Dendritic cell treated with granulocyte-macrophage colony-stimulating factor and Interleukin-4, amounts not matched to agents 40 ng/mL and 50 ng/mL, for 4 days (primary cell): ENCODE measurements at regions not wholly inside any gene's neighbourhood (a gene's known extent, or its start where the extent isn't known, plus 50 kb on each side); places are given as distances from the start of the nearest gene placed in this dataset.

Experiments
- H3K27ac Mint-ChIP-seq: one replicate; pipeline ENCODE4 v1.8.0; 2022; ENCODE audit warnings: mild to moderate bottlenecking, mixed read lengths
- H3K27me3 Mint-ChIP-seq: one replicate; pipeline ENCODE4 v1.8.0; 2022; ENCODE audit warnings: mild to moderate bottlenecking, mixed read lengths
- H3K36me3 Mint-ChIP-seq: one replicate; pipeline ENCODE4 v1.8.0; 2022; ENCODE audit warnings: low read depth, mixed read lengths
- H3K4me1 Mint-ChIP-seq: one replicate; pipeline ENCODE4 v1.8.0; 2022; ENCODE audit warnings: low read depth, mixed read lengths
- H3K4me3 Mint-ChIP-seq: one replicate; pipeline ENCODE4 v1.8.0; 2022; ENCODE audit warnings: mild to moderate bottlenecking, moderate library complexity, mixed read lengths
- H3K9me3 Mint-ChIP-seq: one replicate; pipeline ENCODE4 v1.8.0; 2022; ENCODE audit warnings: mixed read lengths
- intact Hi-C: fragments of 100-400 bp; cut with micrococcal nuclease; formaldehyde crosslinking; loops from one replicate; pipeline ENCODE4 v1.15.0; 2022

- intact Hi-C loops, result no loop called here
- Mint-ChIP-seq H3K36me3 (no peaks in the 10 kb centered on the region), H3K9me3 (peaks cover 15% of the 10 kb centered on the region), H3K27me3 (no peaks in the 10 kb centered on the region), H3K27ac (no peak overlapping the region), H3K4me3 (no peak overlapping the region), H3K4me1 (peaks cover 4% of the 10 kb centered on the region)
Measured at GRCh38 chr10:89900554-89900953, 199.2 kb downstream of the KIF20B start.

- Mint-ChIP-seq H3K27me3 (no peaks in the 10 kb centered on the region), H3K27ac (no peak overlapping the region), H3K4me3 (no peak overlapping the region), H3K4me1 (peaks cover 4% of the 10 kb centered on the region), H3K9me3 (peaks cover 1% of the 10 kb centered on the region), H3K36me3 (no peaks in the 10 kb centered on the region)
- intact Hi-C loops, result no loop called here
Measured at GRCh38 chr10:89901895-89902294, 200.5 kb downstream of the KIF20B start.

DNA sequence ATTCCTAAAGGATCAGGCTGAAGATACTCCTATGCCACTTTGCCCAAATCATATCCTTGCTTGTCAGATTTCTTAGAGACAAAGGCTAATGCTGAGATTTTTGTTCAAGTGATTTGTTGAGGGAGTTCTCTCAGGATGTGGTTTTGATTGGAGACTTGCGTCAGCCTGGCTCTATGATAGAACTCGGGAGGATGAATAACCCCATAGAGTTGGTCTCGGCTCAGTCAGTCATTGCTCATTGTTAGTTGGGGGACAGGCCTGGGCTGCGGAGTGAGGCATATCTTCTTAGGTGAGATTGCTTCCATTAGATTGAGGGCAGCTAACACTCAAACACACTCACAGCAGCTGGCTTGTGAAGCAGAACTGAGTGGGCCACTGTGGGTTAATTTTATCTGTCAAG, 203.4 kb downstream of the KIF20B start:
- intact Hi-C loops, result no loop called here
- no peak overlapping the region for H3K27ac Mint-ChIP-seq

DNA sequence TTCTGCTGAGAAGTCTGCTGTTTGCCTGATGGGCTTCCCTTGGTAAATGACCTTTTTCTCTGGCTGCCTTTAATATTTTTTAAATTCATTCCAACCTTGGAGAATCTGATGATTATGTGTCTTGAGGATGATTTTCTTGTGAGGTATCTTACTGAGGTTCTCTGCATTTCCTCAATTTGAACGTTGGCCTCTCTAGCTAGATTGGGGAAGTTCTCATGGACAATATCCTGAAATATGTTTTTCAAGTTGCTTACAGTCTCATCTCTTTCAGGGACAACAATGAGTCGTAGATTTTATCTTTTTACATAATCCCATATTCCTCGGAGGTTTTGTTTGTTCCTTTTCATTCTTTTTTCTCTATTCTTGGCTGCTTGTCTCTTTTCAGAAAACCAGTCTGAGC, 208.4 kb downstream of the KIF20B start:
- no peaks in the 10 kb centered on the region for H3K27me3 Mint-ChIP-seq
- H3K27ac Mint-ChIP-seq, result peak overlapping the region; percentile 72
- H3K36me3 Mint-ChIP-seq, result no peaks in the 10 kb centered on the region
- H3K4me3 Mint-ChIP-seq, result no peak overlapping the region
- intact Hi-C loops, result no loop called here
- peaks cover 8% of the 10 kb centered on the region for H3K9me3 Mint-ChIP-seq
- peaks cover 51% of the 10 kb centered on the region for H3K4me1 Mint-ChIP-seq

More for the DNA sequence above, 203.4 kb downstream of the KIF20B start:
- Mint-ChIP-seq H3K9me3 (no peaks in the 10 kb centered on the region), H3K27me3 (no peaks in the 10 kb centered on the region), H3K36me3 (no peaks in the 10 kb centered on the region), H3K4me3 (no peak overlapping the region), H3K4me1 (peaks cover 7% of the 10 kb centered on the region)

DNA sequence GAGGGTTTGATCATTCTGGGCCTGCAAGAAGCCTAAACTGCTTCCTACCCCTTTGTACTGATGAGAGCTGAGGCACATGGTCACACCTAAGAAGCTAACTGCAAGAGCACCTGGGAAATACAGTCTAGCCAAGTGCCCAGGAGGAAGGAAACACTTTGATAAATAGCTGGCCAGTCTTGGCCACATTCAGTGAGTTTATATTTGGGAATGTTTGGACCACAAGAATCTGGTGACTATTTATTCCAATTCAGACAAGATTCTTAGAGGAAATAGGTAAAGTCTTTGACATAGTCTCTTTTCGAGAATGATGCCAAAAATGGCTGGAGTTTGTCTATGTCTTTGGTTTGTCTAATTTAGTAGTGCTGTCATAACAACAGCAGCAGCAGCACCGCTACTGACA, 213.6 kb downstream of the KIF20B start:
- Mint-ChIP-seq H3K27ac (no peak overlapping the region), H3K27me3 (no peaks in the 10 kb centered on the region), H3K4me3 (no peak overlapping the region), H3K9me3 (peaks cover 8% of the 10 kb centered on the region), H3K36me3 (no peaks in the 10 kb centered on the region), H3K4me1 (peaks cover 41% of the 10 kb centered on the region)
- intact Hi-C loops, result no loop called here

DNA sequence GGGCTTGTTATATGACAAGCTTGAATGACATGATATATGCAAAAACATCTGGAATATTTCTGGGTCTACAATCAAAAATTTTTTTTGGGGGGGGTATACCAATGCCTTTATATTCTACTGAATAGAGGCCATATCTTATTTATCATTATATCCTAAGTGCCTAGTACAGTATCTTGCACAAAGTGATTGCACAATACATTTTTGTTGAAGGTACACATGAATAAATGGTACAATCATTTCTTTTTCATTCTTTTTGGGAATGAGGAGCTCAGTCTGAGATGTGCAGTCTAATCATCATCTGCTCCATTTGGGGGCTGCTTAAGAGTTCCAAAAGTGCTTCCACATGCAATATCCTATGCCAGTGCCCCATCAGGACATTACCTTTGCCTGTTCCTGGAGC, 214.6 kb downstream of the KIF20B start:
- Mint-ChIP-seq H3K9me3 (peaks cover 8% of the 10 kb centered on the region), H3K4me1 (peaks cover 32% of the 10 kb centered on the region), H3K4me3 (no peak overlapping the region), H3K36me3 (no peaks in the 10 kb centered on the region), H3K27ac (no peak overlapping the region), H3K27me3 (no peaks in the 10 kb centered on the region)
- intact Hi-C loops, result no loop called here

DNA sequence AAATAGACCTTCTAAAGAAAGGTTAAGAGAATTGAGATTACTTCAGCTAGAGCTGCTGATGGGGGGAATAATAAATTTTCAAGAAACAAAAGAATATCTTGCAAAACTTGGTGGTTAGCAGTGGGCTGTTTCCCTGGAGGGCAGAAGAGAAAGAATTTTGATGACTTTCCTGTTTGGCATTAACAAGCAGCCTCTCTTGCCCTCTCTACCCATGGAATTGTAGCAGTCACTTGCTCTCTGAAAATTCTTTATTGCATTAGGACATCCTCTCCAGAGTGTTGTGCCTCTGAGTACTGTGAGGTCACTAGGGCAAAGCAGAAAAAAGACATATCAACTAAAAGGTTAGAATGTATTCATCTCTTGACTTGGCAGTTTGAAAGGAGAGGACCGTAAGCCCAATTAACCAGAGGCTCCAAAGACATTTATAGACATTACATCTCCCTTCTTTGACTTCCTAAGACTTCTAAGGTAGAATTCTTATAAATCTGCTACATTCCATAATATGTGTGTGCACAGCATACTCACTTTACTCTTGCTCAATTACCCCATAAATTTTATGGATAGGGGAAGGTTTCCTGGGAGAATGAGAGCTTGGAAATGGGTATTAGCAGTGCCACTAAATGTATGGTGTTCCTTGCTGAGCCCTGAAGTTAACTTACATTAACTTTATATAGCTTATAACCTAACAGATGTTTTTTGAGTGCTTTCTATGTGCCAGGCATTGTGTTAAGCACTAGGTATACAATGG, 215.3 kb downstream of the KIF20B start:
- Mint-ChIP-seq H3K9me3 (peaks cover 8% of the 10 kb centered on the region), H3K4me1 (peaks cover 25% of the 10 kb centered on the region), H3K27me3 (no peaks in the 10 kb centered on the region), H3K4me3 (no peak overlapping the region), H3K27ac (no peak overlapping the region), H3K36me3 (no peaks in the 10 kb centered on the region)
- intact Hi-C loops, result no loop called here

DNA sequence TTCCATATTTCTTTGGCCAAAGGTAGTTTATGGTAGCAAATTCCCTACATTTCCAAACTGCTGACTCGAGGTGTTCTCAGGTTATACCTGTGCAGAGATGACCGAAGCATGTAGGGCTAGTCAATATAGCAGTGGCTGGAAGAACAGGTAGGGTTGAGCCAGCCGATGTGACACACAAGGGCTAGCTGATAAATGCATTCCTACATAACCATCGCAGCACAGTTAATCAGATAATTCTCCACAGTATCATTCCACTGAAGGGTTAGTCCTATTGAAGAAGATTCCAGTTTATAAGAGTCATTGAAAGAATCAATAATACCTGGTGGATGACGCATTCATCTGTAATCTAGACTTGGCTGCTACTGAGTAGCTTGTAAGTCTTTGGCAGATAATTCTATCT, 220.0 kb downstream of the KIF20B start:
- no peaks in the 10 kb centered on the region for H3K4me1 Mint-ChIP-seq
- no peak overlapping the region for H3K4me3 Mint-ChIP-seq
- H3K36me3 Mint-ChIP-seq, result no peaks in the 10 kb centered on the region
- H3K9me3 Mint-ChIP-seq, result no peaks in the 10 kb centered on the region
- no peaks in the 10 kb centered on the region for H3K27me3 Mint-ChIP-seq
- intact Hi-C loops, result no loop called here
- no peak overlapping the region for H3K27ac Mint-ChIP-seq

- Mint-ChIP-seq H3K9me3 (no peaks in the 10 kb centered on the region), H3K4me1 (no peaks in the 10 kb centered on the region), H3K36me3 (no peaks in the 10 kb centered on the region), H3K27me3 (no peaks in the 10 kb centered on the region), H3K27ac (no peak overlapping the region), H3K4me3 (no peak overlapping the region)
- intact Hi-C loops, result no loop called here
Measured at GRCh38 chr10:89923661-89924060, 222.3 kb downstream of the KIF20B start.

GRCh38 chr10:89924261-89924660, 222.9 kb downstream of the KIF20B start:
- Mint-ChIP-seq H3K27me3 (no peaks in the 10 kb centered on the region), H3K36me3 (no peaks in the 10 kb centered on the region), H3K27ac (no peak overlapping the region), H3K9me3 (no peaks in the 10 kb centered on the region), H3K4me1 (no peaks in the 10 kb centered on the region), H3K4me3 (no peak overlapping the region)
- intact Hi-C loops, result no loop called here

DNA sequence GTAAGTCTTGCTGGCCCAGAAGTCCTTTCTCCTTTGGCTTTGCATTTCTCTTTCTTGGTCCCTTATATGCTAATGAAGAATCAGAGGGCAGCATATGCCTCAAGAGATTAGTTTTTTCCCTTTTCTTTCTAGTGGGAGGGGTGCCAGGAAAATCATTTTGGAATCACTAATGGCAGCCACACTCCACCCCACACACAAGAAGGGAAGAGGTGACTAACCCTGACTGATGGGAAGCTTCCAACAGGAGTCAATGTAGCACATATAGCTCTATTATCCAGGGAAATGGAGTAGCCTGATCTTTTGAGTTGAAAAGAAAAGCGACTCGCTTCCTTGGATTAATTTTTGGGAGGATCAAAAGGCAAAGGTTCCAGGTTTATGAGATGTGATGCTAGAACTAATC, 225.3 kb downstream of the KIF20B start:
- no peak overlapping the region for H3K4me3 Mint-ChIP-seq
- H3K9me3 Mint-ChIP-seq, result no peaks in the 10 kb centered on the region
- H3K27ac Mint-ChIP-seq, result no peak overlapping the region
- intact Hi-C loops, result no loop called here
- H3K4me1 Mint-ChIP-seq, result no peaks in the 10 kb centered on the region
- H3K36me3 Mint-ChIP-seq, result no peaks in the 10 kb centered on the region
- no peaks in the 10 kb centered on the region for H3K27me3 Mint-ChIP-seq

DNA sequence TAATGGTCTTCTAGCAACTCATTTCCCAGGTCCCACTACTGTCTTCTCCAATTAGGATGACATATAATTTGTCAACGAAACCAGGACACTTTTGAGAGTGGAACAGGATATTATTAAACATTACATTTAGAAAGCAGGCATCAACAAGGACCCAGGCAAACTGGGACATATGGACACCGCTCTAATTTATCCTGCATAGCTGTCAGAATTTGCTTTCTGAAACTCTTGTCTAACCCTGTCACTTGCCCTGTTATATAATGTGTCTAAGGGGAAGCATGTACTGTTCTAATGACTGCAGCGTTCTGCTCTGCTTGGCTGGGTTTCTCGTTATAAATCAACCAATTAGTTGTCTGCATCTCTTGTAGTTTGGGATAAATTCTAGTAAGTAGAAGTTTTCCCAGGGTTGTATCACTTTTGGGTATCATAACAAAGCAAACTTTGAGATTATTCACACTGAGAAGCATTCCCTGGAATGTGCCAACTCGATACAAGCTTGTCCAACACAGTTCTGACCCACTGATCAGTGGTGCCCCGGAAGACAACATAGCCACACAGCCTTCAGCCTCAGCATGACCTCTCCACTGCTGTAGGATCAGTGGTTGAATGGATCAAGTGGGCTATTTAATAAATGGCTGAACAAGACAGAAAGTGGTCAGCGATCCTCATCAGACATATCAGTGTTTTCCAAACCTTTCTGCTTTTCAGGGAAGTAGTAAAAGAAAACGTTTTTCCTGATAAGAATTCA, 228.1 kb downstream of the KIF20B start:
- no peaks in the 10 kb centered on the region for H3K27me3 Mint-ChIP-seq
- no peaks in the 10 kb centered on the region for H3K36me3 Mint-ChIP-seq
- intact Hi-C loops, result no loop called here
- no peak overlapping the region for H3K4me3 Mint-ChIP-seq
- H3K4me1 Mint-ChIP-seq, result no peaks in the 10 kb centered on the region
- no peak overlapping the region for H3K27ac Mint-ChIP-seq
- peaks cover 5% of the 10 kb centered on the region for H3K9me3 Mint-ChIP-seq

- Mint-ChIP-seq H3K36me3 (no peaks in the 10 kb centered on the region), H3K9me3 (peaks cover 25% of the 10 kb centered on the region), H3K4me1 (no peaks in the 10 kb centered on the region), H3K27ac (no peak overlapping the region), H3K27me3 (no peaks in the 10 kb centered on the region), H3K4me3 (no peak overlapping the region)
- intact Hi-C loops, result no loop called here
Measured at GRCh38 chr10:89937494-89937893, 236.1 kb downstream of the KIF20B start.

- Mint-ChIP-seq H3K27ac (no peak overlapping the region), H3K9me3 (peaks cover 15% of the 10 kb centered on the region), H3K4me1 (no peaks in the 10 kb centered on the region), H3K36me3 (no peaks in the 10 kb centered on the region), H3K4me3 (no peak overlapping the region), H3K27me3 (no peaks in the 10 kb centered on the region)
- intact Hi-C loops, result no loop called here
Measured at GRCh38 chr10:89940076-89940475, 238.7 kb downstream of the KIF20B start.

- Mint-ChIP-seq H3K27ac (no peak overlapping the region), H3K36me3 (no peaks in the 10 kb centered on the region), H3K9me3 (no peaks in the 10 kb centered on the region), H3K4me3 (no peak overlapping the region), H3K4me1 (no peaks in the 10 kb centered on the region), H3K27me3 (no peaks in the 10 kb centered on the region)
- intact Hi-C loops, result no loop called here
Measured at GRCh38 chr10:89942217-89942616, 240.8 kb downstream of the KIF20B start.
